ENCODE measurements at regions not wholly inside any gene's neighbourhood (a gene's known extent, or its start where the extent isn't known, plus 50 kb on each side); places are given as distances from the start of the nearest gene placed in this dataset.
"Not testable (repeated sequence)": the region's sequence is repeated elsewhere in the genome, so short reads cannot be mapped to it uniquely, and the experiment has no call there.

DNA sequence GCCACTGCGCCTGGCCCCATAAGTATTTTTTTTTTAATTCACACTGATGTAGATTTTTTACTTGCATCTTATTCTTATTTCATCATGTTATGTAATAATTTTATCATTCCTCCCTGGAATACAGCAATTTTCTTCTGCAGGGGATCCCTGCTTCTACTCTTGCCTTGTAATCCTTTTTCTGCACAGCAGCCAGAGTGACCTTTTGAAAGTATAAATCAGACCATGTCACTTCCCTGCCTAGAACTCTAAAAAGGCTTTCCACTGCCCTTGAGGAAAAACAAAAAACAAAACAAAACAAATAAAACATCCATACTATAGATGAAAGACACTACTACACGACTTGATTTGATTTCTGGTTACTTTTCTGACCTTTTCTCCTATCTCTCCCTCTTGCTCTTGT is 1334.7 kb downstream of the REEP3 start:
- no peak for DNase-seq (ENCODE audit: low read depth)

GRCh38 chr10:64859911-64860310 is 1338.7 kb downstream of the REEP3 start:
- DNase-seq (ENCODE audit: low read depth) = no peak

DNA sequence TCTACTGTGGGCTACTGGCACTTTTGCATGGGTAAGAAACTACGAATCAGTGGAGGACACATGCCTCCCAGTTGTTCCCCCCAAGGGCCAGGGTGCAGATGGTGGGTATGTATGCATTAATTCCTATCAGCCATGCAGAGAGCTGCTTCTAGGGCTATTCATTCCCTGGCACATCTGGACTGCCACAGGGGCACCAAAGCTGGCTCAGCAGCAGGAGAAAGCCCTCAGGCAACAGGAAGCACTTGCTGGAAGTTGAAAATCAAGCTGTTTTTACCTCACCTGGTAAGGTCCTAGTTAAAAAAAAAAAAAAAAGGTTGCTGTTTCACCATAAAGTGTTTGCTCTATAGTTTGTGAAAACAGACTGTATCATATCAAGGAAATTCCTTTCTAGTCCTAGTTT is 1342.6 kb downstream of the REEP3 start:
- DNase-seq (ENCODE audit: low read depth) = no peak

DNA sequence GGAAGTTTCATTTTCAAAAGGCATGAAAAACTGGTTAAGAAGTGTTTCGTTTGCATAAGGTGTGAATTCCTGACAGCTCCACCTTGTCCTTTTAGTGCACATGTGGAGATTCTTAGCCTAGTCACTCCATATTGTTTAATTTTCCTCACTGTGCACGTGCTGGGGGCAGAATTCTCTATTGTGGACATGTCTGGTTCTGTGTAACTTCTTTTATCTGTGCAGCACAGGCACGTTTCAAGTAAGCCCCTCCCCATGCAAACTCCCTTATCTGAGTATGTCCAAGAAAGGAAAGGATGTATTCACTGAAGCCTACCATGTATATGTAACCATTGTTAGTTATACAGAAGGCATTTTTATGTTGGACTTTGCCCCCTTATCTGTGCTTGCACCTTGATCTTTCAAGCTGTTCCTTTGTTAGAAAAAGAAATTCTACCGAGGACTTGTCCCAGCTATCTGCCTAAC is 1346.3 kb downstream of the REEP3 start:
- no peak for DNase-seq (ENCODE audit: low read depth)

- DNase-seq (ENCODE audit: low read depth) = no peak
These were observed 1351.9 kb downstream of the REEP3 start for GRCh38 chr10:64873088-64873487.

GRCh38 chr10:64873959-64874358 is 1352.8 kb downstream of the REEP3 start:
- DNase-seq (ENCODE audit: low read depth) = no peak

GRCh38 chr10:64880546-64880945 is 1359.3 kb downstream of the REEP3 start:
- DNase-seq (ENCODE audit: low read depth) = no peak

GRCh38 chr10:64881257-64881656 is 1360.1 kb downstream of the REEP3 start:
- DNase-seq (ENCODE audit: low read depth) = no peak

DNA sequence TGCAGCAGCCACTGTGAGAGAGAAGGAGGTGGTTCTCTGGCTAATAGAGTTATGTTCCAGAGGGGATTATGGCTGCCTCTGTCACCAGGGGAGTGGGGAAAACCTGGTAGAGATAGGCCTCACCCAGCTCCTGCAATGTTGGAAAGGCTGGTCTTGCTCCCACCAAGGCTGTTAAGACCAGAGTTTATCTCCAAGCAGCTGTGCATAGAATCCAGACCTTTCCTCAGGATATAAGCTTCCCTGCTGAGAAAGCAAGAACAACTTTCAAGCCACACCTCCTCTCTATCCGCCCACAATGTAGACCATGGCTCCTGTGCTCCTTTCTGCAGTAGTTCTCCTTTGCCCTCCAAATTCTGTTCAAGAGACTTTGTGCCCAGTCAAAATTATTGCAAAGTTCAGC is 1375.4 kb downstream of the REEP3 start:
- DNase-seq (ENCODE audit: low read depth) = no peak

DNA sequence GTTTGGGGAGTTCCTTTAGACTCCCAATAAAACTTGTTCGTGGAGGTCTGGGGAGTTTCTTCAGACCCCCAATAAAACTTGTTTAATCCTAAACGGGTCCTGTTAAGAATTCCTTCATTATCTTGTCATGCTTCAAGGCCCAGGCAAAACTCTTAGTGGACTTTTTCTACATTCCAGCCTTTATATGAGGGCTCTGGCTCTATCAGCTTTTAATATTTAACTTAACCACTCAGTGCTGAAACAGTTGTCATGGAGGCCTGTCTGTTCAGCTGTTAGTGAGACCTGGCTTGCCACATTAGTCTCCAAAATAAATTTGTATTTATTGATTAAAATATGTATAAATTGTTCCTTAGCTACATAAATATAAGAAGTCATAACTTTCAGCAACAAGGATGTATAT is 1385.1 kb downstream of the REEP3 start:
- not testable (repeated sequence) for DNase-seq (ENCODE audit: low read depth)

DNA sequence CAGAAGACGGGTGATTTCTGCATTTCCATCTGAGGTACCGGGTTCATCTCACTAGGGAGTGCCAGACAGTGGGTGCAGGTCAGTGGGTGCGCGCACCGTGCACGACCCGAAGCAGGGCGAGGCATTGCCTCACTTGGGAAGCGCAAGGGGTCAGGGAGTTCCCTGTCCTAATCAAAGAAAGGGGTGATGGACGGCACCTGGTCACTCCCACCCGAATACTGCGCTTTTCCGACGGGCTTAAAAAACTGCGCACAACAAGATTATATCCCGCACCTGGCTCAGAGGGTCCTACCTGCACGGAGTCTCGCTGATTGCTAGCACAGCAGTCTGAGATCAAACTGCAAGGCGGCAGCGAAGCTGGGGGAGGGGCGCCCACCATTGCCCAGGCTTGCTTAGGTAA is 1403.1 kb downstream of the REEP3 start:
- DNase-seq (ENCODE audit: low read depth) = not testable (repeated sequence)

- no peak for DNase-seq (ENCODE audit: low read depth)
These were observed 1430.8 kb downstream of the REEP3 start for GRCh38 chr10:64952042-64952441.

- DNase-seq (ENCODE audit: low read depth) = no peak
These were observed 1435.2 kb downstream of the REEP3 start for GRCh38 chr10:64956441-64956840.

GRCh38 chr10:64959116-64959515 is 1437.9 kb downstream of the REEP3 start:
- no peak for DNase-seq (ENCODE audit: low read depth)

- DNase-seq (ENCODE audit: low read depth) = no peak
These were observed 1438.7 kb downstream of the REEP3 start for GRCh38 chr10:64959883-64960282.

- DNase-seq (ENCODE audit: low read depth) = no peak
These were observed 1452.2 kb downstream of the REEP3 start for GRCh38 chr10:64973391-64973790.

- no peak for DNase-seq (ENCODE audit: low read depth)
These were observed 1454.9 kb downstream of the REEP3 start for GRCh38 chr10:64976150-64976549.

DNA sequence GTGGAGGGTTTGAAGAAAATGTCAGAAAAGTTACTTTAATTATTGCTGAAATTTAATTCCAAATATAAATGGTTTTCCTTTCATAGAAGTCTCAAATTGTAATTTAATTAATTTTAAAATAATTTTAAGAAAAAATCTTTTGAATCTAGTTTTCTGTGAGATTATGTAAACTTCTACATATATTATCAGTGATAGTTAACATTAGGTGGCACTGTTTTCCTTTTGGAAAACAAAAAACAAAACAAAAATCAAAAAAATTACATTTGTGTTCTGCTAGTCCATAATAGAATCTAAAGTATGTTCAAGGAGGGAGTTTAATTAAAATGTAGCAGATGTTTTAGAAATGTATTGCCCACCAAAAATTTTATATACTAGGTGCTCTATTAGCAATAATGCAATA is 1456.7 kb downstream of the REEP3 start:
- DNase-seq (ENCODE audit: low read depth) = no peak

- no peak for DNase-seq (ENCODE audit: low read depth)
These were observed 1475.7 kb downstream of the REEP3 start for GRCh38 chr10:64996886-64997285.

GRCh38 chr10:65010845-65011244 is 1489.6 kb downstream of the REEP3 start:
- no peak for DNase-seq (ENCODE audit: low read depth)

- no peak for DNase-seq (ENCODE audit: low read depth)
These were observed 1496.3 kb downstream of the REEP3 start for GRCh38 chr10:65017523-65017922.

- no peak for DNase-seq (ENCODE audit: low read depth)
These were observed 1503.7 kb downstream of the REEP3 start for GRCh38 chr10:65024886-65025285.

- no peak for DNase-seq (ENCODE audit: low read depth)
These were observed 1509.1 kb downstream of the REEP3 start for GRCh38 chr10:65030263-65030662.

DNA sequence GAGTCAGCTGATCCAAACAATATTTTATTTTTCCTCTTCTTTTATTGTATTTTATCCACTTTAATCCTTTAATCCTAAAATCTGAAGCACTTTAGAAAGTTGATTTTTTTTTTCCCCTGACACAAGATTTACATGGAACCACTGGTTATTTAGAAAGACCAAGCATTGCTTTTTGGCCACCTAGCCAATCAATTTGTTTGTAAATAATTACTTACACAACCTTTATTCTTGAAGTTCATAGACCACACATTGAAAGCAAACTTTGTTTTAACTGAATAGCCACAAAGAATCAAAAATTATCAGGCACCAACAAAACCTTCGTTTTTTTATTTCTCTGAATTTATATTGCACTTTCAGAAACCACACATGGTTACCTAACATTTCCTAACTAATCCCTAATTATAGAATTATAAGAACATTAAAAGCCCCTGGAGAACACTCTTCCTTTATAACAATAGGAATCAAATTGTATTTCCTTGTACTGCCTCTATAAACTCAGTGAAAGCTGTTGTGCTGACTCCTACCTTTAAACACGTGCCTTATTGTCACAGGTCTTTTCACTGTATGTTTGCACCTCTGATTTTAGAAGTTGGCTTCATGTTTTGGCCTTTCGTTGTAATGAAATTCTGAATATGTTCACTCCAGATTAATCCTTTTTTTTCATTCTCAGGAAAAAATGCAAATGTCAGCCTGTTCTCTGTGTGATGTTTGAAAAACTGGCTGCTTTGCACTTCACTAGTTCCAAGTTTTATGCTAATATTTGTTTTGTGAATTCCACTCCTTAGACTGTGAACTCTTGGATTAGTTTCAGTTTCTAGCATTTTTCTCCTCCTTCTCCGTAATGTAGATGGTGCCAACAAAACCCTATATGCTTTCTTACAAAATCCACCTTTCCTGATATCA is 1511.9 kb downstream of the REEP3 start:
- DNase-seq (ENCODE audit: low read depth) = no peak

Measured in HS-5 (cell line).